Thoracic aorta (tissue), 2 donors: ENCODE measurements at regions not wholly inside any gene's neighbourhood (a gene's known extent, or its start where the extent isn't known, plus 50 kb on each side); places are given as distances from the start of the nearest gene placed in this dataset.

ENCODE experiments used
- ATAC-seq: fragments of 150-250 bp; one replicate; pipeline ENCODE4 v1.8.0; 2017; ENCODE audit warnings: low read depth; ENCODE audit not compliant: insufficient number of reproducible peaks, low FRiP score
- DNase-seq: peaks from one replicate; pipeline ENCODE4 v3.0.0-alpha.2; 2020; ENCODE audit warnings: low spot score
- H3K27ac ChIP-seq, 2 donors: fragments of 200-600 bp; sonication (generic); 1 replicate in 1 of 2; 2 replicates in 1 of 2; pipeline ENCODE4 v1.5.1; 2016; ENCODE audit warnings: mild to moderate bottlenecking in 2 of 2, moderate library complexity in 2 of 2
- H3K27me3 ChIP-seq: fragments of 200-600 bp; sonication (generic); replicated peaks from 2 replicates; pipeline ENCODE4 v1.6.0; 2016; ENCODE audit warnings: mild to moderate bottlenecking; ENCODE audit not compliant: insufficient read depth
- H3K36me3 ChIP-seq: fragments of 200-600 bp; sonication (generic); one replicate; pipeline ENCODE4 v1.5.1; 2016
- H3K4me1 ChIP-seq, 2 donors: fragments of 200-600 bp; sonication (generic); 1 replicate in 1 of 2; 2 replicates in 1 of 2; pipeline versions ENCODE4 v1.5.1 to v1.6.0; 2016; ENCODE audit warnings: low read depth in 2 of 2, mild to moderate bottlenecking in 1 of 2; ENCODE audit not compliant: control insufficient read depth in 1 of 2
- H3K4me3 ChIP-seq: fragments of 200-600 bp; sonication (generic); 2 replicates; pipeline ENCODE4 v1.5.1; 2016; ENCODE audit warnings: mild to moderate bottlenecking
- H3K9me3 ChIP-seq: fragments of 200-600 bp; sonication (generic); 2 replicates; pipeline ENCODE4 v1.5.1; 2016
- TF ChIP-seq, protein P1 (sequence below): fragments of 200-600 bp; sonication (generic); IDR thresholded peaks from one replicate; pipeline ENCODE4 v1.5.1; 2019; ENCODE audit warnings: antibody characterized with exemption

GRCh38 chr10:80770239-80770638 lies 232.5 kb downstream of the SH2D4B start:
- H3K4me1 ChIP-seq: no peaks in the 10 kb centered on the region
- no peaks in the 10 kb centered on the region for H3K27me3 ChIP-seq
- DNase-seq: no peak
- H3K27ac ChIP-seq: no peak overlapping the region
- TF ChIP-seq, protein P1, sequence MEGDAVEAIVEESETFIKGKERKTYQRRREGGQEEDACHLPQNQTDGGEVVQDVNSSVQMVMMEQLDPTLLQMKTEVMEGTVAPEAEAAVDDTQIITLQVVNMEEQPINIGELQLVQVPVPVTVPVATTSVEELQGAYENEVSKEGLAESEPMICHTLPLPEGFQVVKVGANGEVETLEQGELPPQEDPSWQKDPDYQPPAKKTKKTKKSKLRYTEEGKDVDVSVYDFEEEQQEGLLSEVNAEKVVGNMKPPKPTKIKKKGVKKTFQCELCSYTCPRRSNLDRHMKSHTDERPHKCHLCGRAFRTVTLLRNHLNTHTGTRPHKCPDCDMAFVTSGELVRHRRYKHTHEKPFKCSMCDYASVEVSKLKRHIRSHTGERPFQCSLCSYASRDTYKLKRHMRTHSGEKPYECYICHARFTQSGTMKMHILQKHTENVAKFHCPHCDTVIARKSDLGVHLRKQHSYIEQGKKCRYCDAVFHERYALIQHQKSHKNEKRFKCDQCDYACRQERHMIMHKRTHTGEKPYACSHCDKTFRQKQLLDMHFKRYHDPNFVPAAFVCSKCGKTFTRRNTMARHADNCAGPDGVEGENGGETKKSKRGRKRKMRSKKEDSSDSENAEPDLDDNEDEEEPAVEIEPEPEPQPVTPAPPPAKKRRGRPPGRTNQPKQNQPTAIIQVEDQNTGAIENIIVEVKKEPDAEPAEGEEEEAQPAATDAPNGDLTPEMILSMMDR: no peak
- no peaks in the 10 kb centered on the region for H3K36me3 ChIP-seq
- no peaks in the 10 kb centered on the region for H3K9me3 ChIP-seq
- no peak for ATAC-seq
- no peak overlapping the region for H3K4me3 ChIP-seq

DNA sequence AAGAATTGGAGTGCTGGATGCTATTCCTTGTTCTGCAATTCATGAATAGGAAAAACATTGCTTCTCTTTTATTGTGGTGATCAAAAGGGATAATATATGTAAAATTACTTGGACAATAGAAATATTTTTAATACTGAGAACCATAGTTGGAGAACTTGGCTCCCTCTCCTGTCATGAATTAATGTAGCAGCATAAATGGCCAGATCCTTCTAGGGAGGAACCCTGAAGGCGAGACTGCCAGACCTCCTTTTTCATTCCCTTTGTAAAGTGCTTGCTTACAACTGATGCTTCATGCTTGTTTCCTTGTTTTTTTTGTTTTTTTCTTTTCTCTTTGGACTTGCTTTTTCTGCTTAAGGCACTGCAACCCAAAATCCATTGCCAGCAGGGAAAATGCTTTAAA lies 233.6 kb downstream of the SH2D4B start:
- Histone ChIP-seq H3K27ac (no peak overlapping the region), H3K4me1 (no peaks in the 10 kb centered on the region), H3K36me3 (no peaks in the 10 kb centered on the region), H3K4me3 (no peak overlapping the region), H3K27me3 (no peaks in the 10 kb centered on the region), H3K9me3 (no peaks in the 10 kb centered on the region)
- DNase-seq (no peak), ATAC-seq (no peak)
- TF ChIP-seq, protein P1: no peak

DNA sequence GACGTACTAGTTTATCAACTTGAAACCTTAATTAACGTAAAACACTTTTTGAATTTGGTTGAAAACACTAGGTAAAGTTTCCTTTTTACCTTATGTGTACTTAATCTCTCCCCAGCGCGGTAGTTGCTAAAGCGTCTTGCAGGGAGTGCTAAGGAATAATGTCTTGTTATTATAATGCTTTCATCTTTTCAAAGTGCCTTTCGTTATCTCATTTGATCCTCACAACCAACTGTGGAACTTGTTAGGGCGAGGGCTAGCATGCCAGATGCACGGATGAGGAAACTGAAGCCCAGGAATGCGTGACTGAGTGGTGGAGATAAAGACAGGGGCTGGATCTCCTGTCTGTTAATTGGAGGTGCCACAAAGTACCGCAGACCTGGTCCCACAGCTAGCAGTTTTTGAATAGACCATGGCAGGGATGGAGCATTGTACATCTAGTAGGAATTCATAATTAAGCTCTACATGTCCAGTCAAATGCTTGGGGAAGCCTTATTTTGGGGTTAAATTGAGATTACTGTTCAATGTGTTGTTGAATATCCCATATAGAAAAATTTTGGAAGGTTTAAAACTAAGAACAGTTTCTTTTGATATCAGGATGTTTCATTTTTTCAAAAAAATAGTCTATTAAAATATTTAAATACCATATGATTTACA lies 234.3 kb downstream of the SH2D4B start:
- Histone ChIP-seq H3K9me3 (no peaks in the 10 kb centered on the region), H3K36me3 (no peaks in the 10 kb centered on the region), H3K4me1 (no peaks in the 10 kb centered on the region), H3K4me3 (no peak overlapping the region), H3K27me3 (no peaks in the 10 kb centered on the region), H3K27ac (no peak overlapping the region)
- ATAC-seq (no peak), DNase-seq (no peak)
- TF ChIP-seq, protein P1: no peak

DNA sequence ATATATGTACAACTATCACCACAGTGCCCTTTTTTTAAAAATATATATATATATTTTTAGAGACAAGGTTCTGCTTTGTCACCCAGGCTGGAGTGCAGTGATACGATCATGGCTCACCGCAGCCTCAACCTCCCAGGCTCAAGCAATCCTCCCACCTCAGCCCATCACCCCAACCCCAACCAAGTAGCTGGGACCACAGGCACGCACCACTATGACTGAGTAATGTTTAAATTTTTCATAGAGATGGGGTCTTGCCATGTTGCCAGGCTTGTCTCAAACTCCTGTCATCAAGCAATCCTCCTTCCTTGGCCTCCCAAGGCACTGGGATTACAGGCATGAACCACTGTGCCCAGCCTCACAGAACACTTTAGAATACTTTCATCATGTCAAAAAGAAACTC lies 234.9 kb downstream of the SH2D4B start:
- H3K27me3 ChIP-seq: no peaks in the 10 kb centered on the region
- ATAC-seq (no peak), DNase-seq (no peak)
- no peaks in the 10 kb centered on the region for H3K9me3 ChIP-seq
- TF ChIP-seq, protein P1: no peak
- H3K4me3 ChIP-seq: no peak overlapping the region
- no peaks in the 10 kb centered on the region for H3K36me3 ChIP-seq
- H3K27ac ChIP-seq: no peak overlapping the region
- H3K4me1 ChIP-seq: no peaks in the 10 kb centered on the region

DNA sequence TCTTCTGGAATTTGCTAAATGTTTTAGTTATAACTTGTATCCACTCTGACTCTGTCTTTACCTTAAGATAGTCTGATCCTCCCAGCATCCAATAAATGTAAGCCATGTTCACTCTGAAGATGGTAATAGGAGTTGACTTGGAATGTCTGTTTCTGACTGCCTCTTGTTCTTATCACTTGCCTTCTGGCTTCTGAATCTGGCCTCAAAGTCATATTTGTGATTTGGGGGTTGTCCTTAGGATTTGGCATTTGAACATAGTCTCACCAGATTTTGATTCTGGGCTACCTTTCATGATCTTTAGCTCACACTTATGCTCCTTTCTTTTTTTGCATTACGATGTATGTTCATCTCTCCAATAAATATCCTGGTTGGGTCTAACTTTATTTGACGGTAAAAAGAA lies 247.0 kb downstream of the SH2D4B start:
- no peaks in the 10 kb centered on the region for H3K4me1 ChIP-seq
- H3K9me3 ChIP-seq: no peaks in the 10 kb centered on the region
- no peak overlapping the region for H3K4me3 ChIP-seq
- TF ChIP-seq, protein P1: no peak
- no peak for ATAC-seq
- no peaks in the 10 kb centered on the region for H3K27me3 ChIP-seq
- H3K36me3 ChIP-seq: no peaks in the 10 kb centered on the region
- no peak for DNase-seq
- H3K27ac ChIP-seq: no peak overlapping the region
